ENCODE measurements at regions not wholly inside any gene's neighbourhood (a gene's known extent, or its start where the extent isn't known, plus 50 kb on each side); places are given as distances from the start of the nearest gene placed in this dataset.

DNA sequence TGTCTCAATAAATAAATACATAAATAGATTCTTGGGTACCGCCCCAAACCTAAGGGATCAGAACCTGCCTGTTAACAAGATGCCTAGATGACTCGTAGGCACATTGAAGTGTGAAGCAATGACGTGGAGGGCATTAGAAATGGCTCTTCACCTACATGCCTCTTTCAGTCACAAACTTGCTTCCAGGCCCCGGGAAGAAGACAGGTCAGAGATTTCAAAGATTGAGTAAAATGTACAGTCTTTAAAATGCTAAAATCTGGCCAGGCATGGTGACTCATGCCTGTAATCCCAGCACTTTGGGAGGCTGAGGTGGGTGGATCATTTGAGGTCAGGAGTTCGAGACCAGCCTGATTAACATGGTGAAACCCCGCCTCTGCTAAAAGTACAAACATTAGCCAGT lies 480.8 kb upstream of the JARID2 start:
- no peaks in the 10 kb centered on the region for H3K79me2 ChIP-seq (ENCODE audit: low read depth)
- H3K27me3 ChIP-seq (ENCODE audit: insufficient read depth, low read depth) = no peaks in the 10 kb centered on the region
- peaks cover 9% of the 10 kb centered on the region; the same call in 1 of the 2 replicates for H3K4me1 ChIP-seq (replicated peaks; ENCODE audit: insufficient read depth)
- no peak overlapping the region for H3K4me2 ChIP-seq
- H2AFZ ChIP-seq = no peak overlapping the region
- no peaks in the 10 kb centered on the region for H3K9me2 ChIP-seq (ENCODE audit: insufficient read depth)
- H3K4me3 ChIP-seq = no peak overlapping the region
- peak in 1 of 2 experiments; percentile 65 for DNase-seq
- BruUV-seq (replicated peaks) = no TSS peak
- H3F3A ChIP-seq (ENCODE audit: insufficient read depth, low read depth) = no peaks in the 10 kb centered on the region
- no peaks in the 10 kb centered on the region for H4K20me1 ChIP-seq (ENCODE audit: insufficient read depth)
- no peaks in the 10 kb centered on the region for H3K36me3 ChIP-seq (ENCODE audit: low read depth)
- intact Hi-C loops (cut with micrococcal nuclease; ENCODE audit: unreplicated experiment) = no loop called here
- CTCF ChIA-PET = no interaction called here
- H3K27ac ChIP-seq = 0 out of 2 replicates have a peak overlapping the region, but pooled peaks have one; percentile 13
- TF ChIP-seq EZH2 (IDR thresholded peaks at IDR 0.05; ENCODE audit: low read depth) (no peak), CTCF (conservative IDR thresholded peaks at IDR 0.05) (no peak)
- POLR2A ChIA-PET (ENCODE audit: unreplicated experiment) = no interaction called here
- no peaks in the 10 kb centered on the region for H3K9me3 ChIP-seq (ENCODE audit: insufficient read depth, low read depth)

- no peak overlapping the region for H3K4me2 ChIP-seq
- ChIA-PET POLR2A (ENCODE audit: unreplicated experiment) (interaction anchor here (0.7 kb wide), 1 partner anchor 55 kb away, joined by 4 read pairs; no protein-coding TSS in a partner anchor), CTCF (no interaction called here)
- no peaks in the 10 kb centered on the region for H3K9me3 ChIP-seq (ENCODE audit: insufficient read depth, low read depth)
- H3K27me3 ChIP-seq (ENCODE audit: insufficient read depth, low read depth) = no peaks in the 10 kb centered on the region
- no peak for DNase-seq
- intact Hi-C loops (cut with micrococcal nuclease; ENCODE audit: unreplicated experiment) = no loop called here
- H3K36me3 ChIP-seq (ENCODE audit: low read depth) = no peaks in the 10 kb centered on the region
- no peaks in the 10 kb centered on the region for H4K20me1 ChIP-seq (ENCODE audit: insufficient read depth)
- peaks cover 9% of the 10 kb centered on the region; the same call in 1 of the 2 replicates for H3K4me1 ChIP-seq (replicated peaks; ENCODE audit: insufficient read depth)
- BruUV-seq (replicated peaks) = no TSS peak
- H3K4me3 ChIP-seq = no peak overlapping the region
- TF ChIP-seq EZH2 (IDR thresholded peaks at IDR 0.05; ENCODE audit: low read depth) (no peak), CTCF (conservative IDR thresholded peaks at IDR 0.05) (no peak)
- no peaks in the 10 kb centered on the region for H3K9me2 ChIP-seq (ENCODE audit: insufficient read depth)
- H3K79me2 ChIP-seq (ENCODE audit: low read depth) = no peaks in the 10 kb centered on the region
- H2AFZ ChIP-seq = no peak overlapping the region
- no peaks in the 10 kb centered on the region for H3F3A ChIP-seq (ENCODE audit: insufficient read depth, low read depth)
- H3K27ac ChIP-seq = 0 out of 2 replicates have a peak overlapping the region, but pooled peaks have one; percentile 13
Observed at GRCh38 chr6:14765721-14766390, 480.0 kb upstream of the JARID2 start.

DNA sequence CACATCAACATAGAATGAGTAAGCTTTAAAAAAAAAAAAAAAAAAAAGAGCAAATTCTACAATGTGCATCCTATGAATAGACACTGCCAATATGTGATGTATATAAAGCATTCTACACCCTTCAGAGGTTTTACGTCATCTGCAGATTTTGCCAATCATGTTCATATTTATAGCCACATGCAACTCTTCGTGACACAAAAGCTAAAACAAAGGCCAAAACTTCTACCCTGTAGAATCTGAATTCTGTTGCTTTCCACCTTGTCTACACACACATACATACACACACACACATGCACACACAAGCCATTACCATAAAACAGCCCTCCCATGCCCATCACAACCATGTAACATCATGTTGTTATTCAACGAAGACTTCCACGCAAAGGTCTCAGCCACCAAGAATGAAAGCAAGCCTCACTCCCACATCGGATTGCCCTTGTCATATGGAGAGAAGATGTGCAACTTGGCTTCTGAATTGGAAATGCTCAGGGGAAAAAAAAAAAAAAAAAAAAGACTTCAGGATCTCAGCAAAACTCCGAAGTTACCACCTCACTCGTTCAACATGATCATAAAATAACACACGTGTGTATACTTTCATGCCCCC lies 479.4 kb upstream of the JARID2 start:
- POLR2A ChIA-PET (ENCODE audit: unreplicated experiment) = interaction anchor here (0.7 kb wide), 1 partner anchor 56 kb away, joined by 4 read pairs; no protein-coding TSS in a partner anchor
- DNase-seq = no peak
- Histone ChIP-seq H3K27ac (no peak overlapping the region), H3K36me3 (ENCODE audit: low read depth) (no peaks in the 10 kb centered on the region), H3F3A (ENCODE audit: insufficient read depth, low read depth) (no peaks in the 10 kb centered on the region), H3K4me1 (replicated peaks; ENCODE audit: insufficient read depth) (peaks cover 9% of the 10 kb centered on the region; the same call in 1 of the 2 replicates), H4K20me1 (ENCODE audit: insufficient read depth) (no peaks in the 10 kb centered on the region), H3K9me3 (ENCODE audit: insufficient read depth, low read depth) (no peaks in the 10 kb centered on the region), H3K79me2 (ENCODE audit: low read depth) (no peaks in the 10 kb centered on the region), H3K4me2 (no peak overlapping the region), H3K9me2 (ENCODE audit: insufficient read depth) (no peaks in the 10 kb centered on the region), H3K4me3 (no peak overlapping the region), H3K27me3 (ENCODE audit: insufficient read depth, low read depth) (no peaks in the 10 kb centered on the region), H2AFZ (no peak overlapping the region)
- CTCF ChIA-PET = no interaction called here
- intact Hi-C loops (cut with micrococcal nuclease; ENCODE audit: unreplicated experiment) = no loop called here
- TF ChIP-seq EZH2 (IDR thresholded peaks at IDR 0.05; ENCODE audit: low read depth) (no peak), CTCF (conservative IDR thresholded peaks at IDR 0.05) (no peak)
- BruUV-seq (replicated peaks) = no TSS peak
